Psoas muscle (tissue), 7 donors: ENCODE measurements at regions not wholly inside any gene's neighbourhood (a gene's known extent, or its start where the extent isn't known, plus 50 kb on each side); places are given as distances from the start of the nearest gene placed in this dataset.

Source experiments
- ATAC-seq, 4 donors: fragments of 200-7000 bp; cut with Tn5 transposase; one replicate each; pipeline ENCODE4 v1.9.1; 2020; ENCODE audit warnings: moderate library complexity in 3 of 4, mild to moderate bottlenecking in 2 of 4
- DNase-seq, 2 donors: peaks; one replicate each; pipeline ENCODE4 v3.0.0-alpha.2; 2020
- H3K27ac ChIP-seq: fragments of 200-600 bp; one replicate; pipeline ENCODE4 v1.8.0; 2022
- H3K27me3 ChIP-seq, 3 donors: fragments of 200-600 bp in 1 of 3; one replicate each; pipeline versions ENCODE4 v1.6.1 to v1.8.0; 2013 to 2022; ENCODE audit warnings: low read length in 2 of 3, mild to moderate bottlenecking in 2 of 3, moderate library complexity in 1 of 3; ENCODE audit not compliant: insufficient read depth in 3 of 3
- H3K36me3 ChIP-seq, 2 donors: fragments of 200-600 bp in 1 of 2; one replicate each; pipeline versions ENCODE4 v1.6.1 to v1.8.0; 2013 to 2022; ENCODE audit warnings: low read depth in 1 of 2, mild to moderate bottlenecking in 1 of 2, moderate library complexity in 1 of 2; ENCODE audit not compliant: insufficient read depth in 1 of 2
- H3K4me1 ChIP-seq: fragments of 200-600 bp; one replicate; pipeline ENCODE4 v1.8.0; 2022
- H3K4me3 ChIP-seq: fragments of 200-600 bp; one replicate; pipeline ENCODE4 v1.8.0; 2022; ENCODE audit warnings: mild to moderate bottlenecking
- H3K9me3 ChIP-seq: fragments of 200-600 bp; one replicate; pipeline ENCODE4 v1.8.0; 2022
- CTCF ChIP-seq: fragments of 200-600 bp; IDR thresholded peaks from one replicate; pipeline ENCODE4 v1.8.0; 2022; ENCODE audit warnings: antibody characterized with exemption
- WGBS, 3 donors: extraction: QIAGEN DNeasy Blood & Tissue Kit; methylation state at CpG; one replicate each; pipeline versions ENCODE4 v1.1.6 to v1.1.7; 2013; 5-methylcytosine and 5-hydroxymethylcytosine counted together
- intact Hi-C, 2 donors: fragments of 100-400 bp; cut with DNase I; formaldehyde crosslinking; loops; one replicate each; pipeline versions ENCODE4 v1.11.0 to v1.14.2; 2022
- donor health status: healthy with polysubstance abuse.
- donor health status: DM: no; HTN: no; CAD: no; lungs with moderate emphysema.
- donor health status: Bipolar disorder and iron deficiency.
- donor health status: healthy.
- donor health status: DM: yes; HTN: yes; CAD: no.
- donor health status: DM: no; HTN: no; CAD: no.
- donor health status: DM: yes; HTN: yes; CAD: no.

DNA sequence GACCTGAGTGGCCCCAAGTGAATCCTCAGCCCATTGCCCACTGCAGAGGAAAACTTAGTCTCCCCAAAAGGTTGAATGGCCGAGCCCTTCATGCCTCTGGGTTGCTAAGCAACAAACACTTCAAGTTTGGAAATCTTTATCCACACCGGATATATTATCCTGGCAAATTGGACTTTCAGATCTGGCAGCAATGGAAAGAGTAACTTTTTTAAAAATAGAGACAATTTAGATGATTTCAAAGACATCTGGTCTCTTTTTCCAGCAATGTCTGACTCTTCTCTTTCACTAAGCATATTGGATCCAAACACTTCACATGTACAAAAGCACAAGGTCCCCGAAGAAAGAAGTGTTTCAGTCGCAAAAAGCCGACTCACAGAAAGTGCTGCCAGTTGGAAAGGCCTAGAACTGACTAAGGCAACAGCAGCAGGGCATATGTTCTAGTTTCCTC lies 505.3 kb downstream of the SOX6 start:
- Histone ChIP-seq H3K4me1 (no peaks in the 10 kb centered on the region), H3K27me3 (no peaks in the 10 kb centered on the region), H3K27ac (peak overlapping the region; percentile 33), H3K9me3 (no peaks in the 10 kb centered on the region), H3K4me3 (no peak overlapping the region), H3K36me3 (no peaks in the 10 kb centered on the region)
- ATAC-seq (peak in 1 of 4 donors; percentile 40), DNase-seq (no peak)
- WGBS, 3 donors, result 21 to 44% (median 36%) methylated on average over 5 of the region's 5 CpGs
- intact Hi-C loops, result loop anchor here (5.0 to 10.0 kb wide), 3 partner anchors 134 to 764 kb away; no protein-coding TSS in a partner anchor
- no peak for TF ChIP-seq CTCF

DNA sequence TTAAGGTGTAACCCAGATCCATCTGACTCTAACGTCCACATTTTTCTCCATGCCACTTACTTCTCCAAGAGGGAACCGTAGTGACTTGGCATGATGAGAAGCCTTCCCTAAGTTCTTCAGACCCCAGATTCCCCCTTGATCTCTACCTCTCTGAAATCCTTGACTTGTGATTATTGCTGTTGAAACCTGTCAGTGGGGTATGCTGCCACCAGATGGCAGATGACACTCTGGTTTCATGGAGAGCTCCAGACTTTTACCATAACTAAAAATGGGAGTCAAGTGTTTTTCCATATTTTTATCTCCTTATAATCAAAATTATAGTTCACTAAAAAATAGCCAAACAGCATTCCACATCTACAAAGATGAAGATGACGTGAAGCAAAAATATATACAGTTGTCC lies 504.2 kb downstream of the SOX6 start:
- no peak for DNase-seq
- Histone ChIP-seq H3K4me3 (no peak overlapping the region), H3K27ac (no peak overlapping the region), H3K9me3 (no peaks in the 10 kb centered on the region), H3K36me3 (no peaks in the 10 kb centered on the region), H3K27me3 (no peaks in the 10 kb centered on the region), H3K4me1 (no peaks in the 10 kb centered on the region)
- TF ChIP-seq CTCF, result peak; percentile 62
- intact Hi-C loops, result loop anchor here (5.0 to 10.0 kb wide), 3 partner anchors 133 to 763 kb away; no protein-coding TSS in a partner anchor
- 58 to 61% (median 59%) methylated on average over 3 of the region's 3 CpGs for WGBS, 3 donors
- ATAC-seq, result peak in 3 of 4 donors; percentile 63 to 85 (median 66)

GRCh38 chr11:15854245-15854644 lies 502.1 kb downstream of the SOX6 start:
- Histone ChIP-seq H3K4me1 (no peaks in the 10 kb centered on the region), H3K27ac (no peak overlapping the region), H3K4me3 (no peak overlapping the region), H3K9me3 (no peaks in the 10 kb centered on the region), H3K36me3 (no peaks in the 10 kb centered on the region), H3K27me3 (no peaks in the 10 kb centered on the region)
- no peak for DNase-seq
- intact Hi-C loops, result loop anchor here (5.0 to 10.0 kb wide), 3 partner anchors 131 to 761 kb away; no protein-coding TSS in a partner anchor
- ATAC-seq, result no peak
- no peak for TF ChIP-seq CTCF

GRCh38 chr11:15858881-15859280 lies 497.5 kb downstream of the SOX6 start:
- DNase-seq (no peak), ATAC-seq (no peak)
- Histone ChIP-seq H3K27ac (no peak overlapping the region), H3K4me1 (peaks cover 8% of the 10 kb centered on the region), H3K9me3 (no peaks in the 10 kb centered on the region), H3K27me3 (no peaks in the 10 kb centered on the region), H3K36me3 (no peaks in the 10 kb centered on the region), H3K4me3 (no peak overlapping the region)
- intact Hi-C loops, result loop anchor here in 1 of 2 donors (10.0 kb wide), 2 partner anchors 126 to 756 kb away; no protein-coding TSS in a partner anchor
- no peak for TF ChIP-seq CTCF
- 77 to 87% (median 82%) methylated on average over 3 of the region's 3 CpGs for WGBS, 3 donors

DNA sequence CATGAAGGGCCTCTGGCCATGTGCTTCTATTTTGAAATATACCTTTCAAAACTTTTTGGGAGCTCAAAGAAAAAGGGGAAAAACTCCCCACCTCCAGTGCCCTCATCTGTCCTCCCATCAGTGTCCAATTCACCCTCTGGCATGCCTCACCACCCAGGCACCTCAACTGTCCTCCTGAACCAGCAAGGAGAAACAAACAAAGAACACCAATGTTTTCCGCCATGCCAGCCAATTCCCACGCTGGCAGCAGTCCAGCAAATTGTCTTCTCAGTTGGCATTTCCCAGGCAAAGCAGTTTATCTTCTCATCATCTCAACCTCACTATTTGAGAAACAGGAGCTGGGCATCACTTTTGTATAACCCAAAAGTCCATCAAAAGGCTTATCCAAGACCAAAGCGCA lies 496.9 kb downstream of the SOX6 start:
- no peak for ATAC-seq
- DNase-seq, result no peak
- no peak overlapping the region for H3K27ac ChIP-seq
- H3K27me3 ChIP-seq, result no peaks in the 10 kb centered on the region
- no peak overlapping the region for H3K4me3 ChIP-seq
- H3K9me3 ChIP-seq, result no peaks in the 10 kb centered on the region
- no peak for TF ChIP-seq CTCF
- WGBS, 3 donors, result 61 to 82% (median 69%) methylated on average over 3 of the region's 3 CpGs
- intact Hi-C loops, result loop anchor here in 1 of 2 donors (10.0 kb wide), 2 partner anchors 125 to 755 kb away; no protein-coding TSS in a partner anchor
- H3K36me3 ChIP-seq, result no peaks in the 10 kb centered on the region
- peaks cover 8% of the 10 kb centered on the region for H3K4me1 ChIP-seq
